ENCODE measurements at regions not wholly inside any gene's neighbourhood (a gene's known extent, or its start where the extent isn't known, plus 50 kb on each side); places are given as distances from the start of the nearest gene placed in this dataset.

GRCh38 chr21:23402929-23403520, 2204.3 kb downstream of the MRPL39 start:
- Histone ChIP-seq H3K79me1 (replicated peaks; ENCODE audit: low read length, poor library complexity, severe bottlenecking) (no peaks in the 10 kb centered on the region), H4K91ac (ENCODE audit: low read length) (no peak overlapping the region), H3K4me1 (ENCODE audit: control insufficient read depth, insufficient read depth, low read depth, low read length) (no peaks in the 10 kb centered on the region), H3K9me3 (ENCODE audit: control insufficient read depth, low read length) (no peaks in the 10 kb centered on the region), H3K14ac (ENCODE audit: low read length in 2 of 2) (no peak overlapping the region), H2BK12ac (ENCODE audit: low read length in 2 of 2) (no peak overlapping the region), H2BK15ac (ENCODE audit: low read depth, poor library complexity, severe bottlenecking) (no peak overlapping the region), H2BK5ac (ENCODE audit: low read depth, low read length, poor library complexity, severe bottlenecking) (no peak overlapping the region), H4K8ac (ENCODE audit: low read length) (no peak overlapping the region), H3K23ac (ENCODE audit: low read length in 2 of 2) (no peak overlapping the region), H3K4ac (ENCODE audit: low read depth in 1 of 2, low read length in 2 of 2) (no peak overlapping the region), H2BK120ac (ENCODE audit: low read depth, low read length) (no peak overlapping the region), H2AFZ (ENCODE audit: low read depth, low read length) (no peak overlapping the region), H3K4me2 (ENCODE audit: low read length, poor library complexity, severe bottlenecking) (no peak overlapping the region), H3K9ac (ENCODE audit: low read length) (no peak overlapping the region), H3K36me3 (ENCODE audit: control insufficient read depth in 1 of 2, insufficient read depth in 2 of 2, low read depth in 1 of 2, low read length in 2 of 2) (no peaks in the 10 kb centered on the region), H3K18ac (ENCODE audit: low read depth in 1 of 2, low read length in 2 of 2) (no peak overlapping the region), H2AK5ac (ENCODE audit: low read length, severe bottlenecking) (no peak overlapping the region), H3K27me3 (ENCODE audit: control insufficient read depth in 1 of 2, insufficient read depth in 1 of 2, low read length in 2 of 2) (no peaks in the 10 kb centered on the region), H3K27ac (ENCODE audit: low read length, poor library complexity, severe bottlenecking) (no peak overlapping the region), H3K4me3 (ENCODE audit: insufficient read depth in 1 of 2, low read depth in 1 of 2, low read length in 2 of 2) (no peak overlapping the region)
- no CpG with 5 or more reads among the region's 2 CpGs for WGBS
- no peak for DNase-seq

- Histone ChIP-seq H3K4me3 (ENCODE audit: insufficient read depth in 1 of 2, low read depth in 1 of 2, low read length in 2 of 2) (no peak overlapping the region), H3K18ac (ENCODE audit: low read depth in 1 of 2, low read length in 2 of 2) (no peak overlapping the region), H3K4me1 (ENCODE audit: control insufficient read depth, insufficient read depth, low read depth, low read length) (no peaks in the 10 kb centered on the region), H2BK15ac (ENCODE audit: low read depth, poor library complexity, severe bottlenecking) (no peak overlapping the region), H2BK12ac (ENCODE audit: low read length in 2 of 2) (no peak overlapping the region), H3K9me3 (ENCODE audit: control insufficient read depth, low read length) (no peaks in the 10 kb centered on the region), H3K27ac (ENCODE audit: low read length, poor library complexity, severe bottlenecking) (no peak overlapping the region), H4K8ac (ENCODE audit: low read length) (no peak overlapping the region), H2AK5ac (ENCODE audit: low read length, severe bottlenecking) (no peak overlapping the region), H2BK120ac (ENCODE audit: low read depth, low read length) (no peak overlapping the region), H3K9ac (ENCODE audit: low read length) (no peak overlapping the region), H3K79me1 (replicated peaks; ENCODE audit: low read length, poor library complexity, severe bottlenecking) (no peaks in the 10 kb centered on the region), H3K27me3 (ENCODE audit: control insufficient read depth in 1 of 2, insufficient read depth in 1 of 2, low read length in 2 of 2) (no peaks in the 10 kb centered on the region), H3K23ac (ENCODE audit: low read length in 2 of 2) (no peak overlapping the region), H3K4ac (ENCODE audit: low read depth in 1 of 2, low read length in 2 of 2) (no peak overlapping the region), H3K4me2 (ENCODE audit: low read length, poor library complexity, severe bottlenecking) (no peak overlapping the region), H4K91ac (ENCODE audit: low read length) (no peak overlapping the region), H3K14ac (ENCODE audit: low read length in 2 of 2) (no peak overlapping the region), H2BK5ac (ENCODE audit: low read depth, low read length, poor library complexity, severe bottlenecking) (no peak overlapping the region), H3K36me3 (ENCODE audit: control insufficient read depth in 1 of 2, insufficient read depth in 2 of 2, low read depth in 1 of 2, low read length in 2 of 2) (no peaks in the 10 kb centered on the region), H2AFZ (ENCODE audit: low read depth, low read length) (no peak overlapping the region)
- 40% methylated on average over 1 of the region's 2 CpGs for WGBS
- DNase-seq: no peak
Measured at GRCh38 chr21:23401278-23401677, 2206.0 kb downstream of the MRPL39 start.

- Histone ChIP-seq H3K27ac (ENCODE audit: low read length, poor library complexity, severe bottlenecking) (no peak overlapping the region), H4K8ac (ENCODE audit: low read length) (no peak overlapping the region), H2AK5ac (ENCODE audit: low read length, severe bottlenecking) (no peak overlapping the region), H3K4ac (ENCODE audit: low read depth in 1 of 2, low read length in 2 of 2) (no peak overlapping the region), H3K23ac (ENCODE audit: low read length in 2 of 2) (no peak overlapping the region), H3K18ac (ENCODE audit: low read depth in 1 of 2, low read length in 2 of 2) (no peak overlapping the region), H3K14ac (ENCODE audit: low read length in 2 of 2) (no peak overlapping the region), H2AFZ (ENCODE audit: low read depth, low read length) (no peak overlapping the region), H3K4me3 (ENCODE audit: insufficient read depth in 1 of 2, low read depth in 1 of 2, low read length in 2 of 2) (no peak overlapping the region), H3K27me3 (ENCODE audit: control insufficient read depth in 1 of 2, insufficient read depth in 1 of 2, low read length in 2 of 2) (no peaks in the 10 kb centered on the region), H2BK15ac (ENCODE audit: low read depth, poor library complexity, severe bottlenecking) (no peak overlapping the region), H3K9me3 (ENCODE audit: control insufficient read depth, low read length) (no peaks in the 10 kb centered on the region), H2BK5ac (ENCODE audit: low read depth, low read length, poor library complexity, severe bottlenecking) (no peak overlapping the region), H2BK12ac (ENCODE audit: low read length in 2 of 2) (no peak overlapping the region), H4K91ac (ENCODE audit: low read length) (no peak overlapping the region), H3K4me1 (ENCODE audit: control insufficient read depth, insufficient read depth, low read depth, low read length) (no peaks in the 10 kb centered on the region), H2BK120ac (ENCODE audit: low read depth, low read length) (no peak overlapping the region), H3K9ac (ENCODE audit: low read length) (no peak overlapping the region), H3K4me2 (ENCODE audit: low read length, poor library complexity, severe bottlenecking) (no peak overlapping the region), H3K36me3 (ENCODE audit: control insufficient read depth in 1 of 2, insufficient read depth in 2 of 2, low read depth in 1 of 2, low read length in 2 of 2) (no peaks in the 10 kb centered on the region), H3K79me1 (replicated peaks; ENCODE audit: low read length, poor library complexity, severe bottlenecking) (no peaks in the 10 kb centered on the region)
- 80% methylated on average over 1 of the region's 1 CpG for WGBS
- DNase-seq: no peak
Measured at GRCh38 chr21:23398726-23399125, 2208.6 kb downstream of the MRPL39 start.

GRCh38 chr21:23394458-23394857, 2212.8 kb downstream of the MRPL39 start:
- Histone ChIP-seq H3K27me3 (ENCODE audit: control insufficient read depth in 1 of 2, insufficient read depth in 1 of 2, low read length in 2 of 2) (no peaks in the 10 kb centered on the region), H3K4me3 (ENCODE audit: insufficient read depth in 1 of 2, low read depth in 1 of 2, low read length in 2 of 2) (no peak overlapping the region), H4K91ac (ENCODE audit: low read length) (no peak overlapping the region), H2BK12ac (ENCODE audit: low read length in 2 of 2) (no peak overlapping the region), H3K18ac (ENCODE audit: low read depth in 1 of 2, low read length in 2 of 2) (no peak overlapping the region), H3K14ac (ENCODE audit: low read length in 2 of 2) (no peak overlapping the region), H3K27ac (ENCODE audit: low read length, poor library complexity, severe bottlenecking) (no peak overlapping the region), H3K4me1 (ENCODE audit: control insufficient read depth, insufficient read depth, low read depth, low read length) (no peaks in the 10 kb centered on the region), H2AK5ac (ENCODE audit: low read length, severe bottlenecking) (no peak overlapping the region), H2BK120ac (ENCODE audit: low read depth, low read length) (no peak overlapping the region), H2BK15ac (ENCODE audit: low read depth, poor library complexity, severe bottlenecking) (no peak overlapping the region), H2BK5ac (ENCODE audit: low read depth, low read length, poor library complexity, severe bottlenecking) (no peak overlapping the region), H3K9me3 (ENCODE audit: control insufficient read depth, low read length) (no peaks in the 10 kb centered on the region), H4K8ac (ENCODE audit: low read length) (no peak overlapping the region), H3K23ac (ENCODE audit: low read length in 2 of 2) (no peak overlapping the region), H3K36me3 (ENCODE audit: control insufficient read depth in 1 of 2, insufficient read depth in 2 of 2, low read depth in 1 of 2, low read length in 2 of 2) (no peaks in the 10 kb centered on the region), H3K9ac (ENCODE audit: low read length) (no peak overlapping the region), H3K4ac (ENCODE audit: low read depth in 1 of 2, low read length in 2 of 2) (no peak overlapping the region), H3K4me2 (ENCODE audit: low read length, poor library complexity, severe bottlenecking) (no peak overlapping the region), H2AFZ (ENCODE audit: low read depth, low read length) (no peak overlapping the region), H3K79me1 (replicated peaks; ENCODE audit: low read length, poor library complexity, severe bottlenecking) (no peaks in the 10 kb centered on the region)
- DNase-seq: no peak
- WGBS: no CpG with 5 or more reads among the region's 2 CpGs

Data from mesenchymal stem cell (in vitro differentiated cells and primary cell).